Right kidney (tissue), 1 donor: ENCODE measurements at regions not wholly inside any gene's neighbourhood (a gene's known extent, or its start where the extent isn't known, plus 50 kb on each side); places are given as distances from the start of the nearest gene placed in this dataset.
A peak's percentile ranks its signal among the peaks of the same experiment; 100 is the strongest.
"Not testable (repeated sequence)": the region's sequence is repeated elsewhere in the genome, so short reads cannot be mapped to it uniquely, and the experiment has no call there.

Experiments used
- DNase-seq: peaks from one replicate; pipeline ENCODE4 v3.0.0-alpha.2; 2016

DNA sequence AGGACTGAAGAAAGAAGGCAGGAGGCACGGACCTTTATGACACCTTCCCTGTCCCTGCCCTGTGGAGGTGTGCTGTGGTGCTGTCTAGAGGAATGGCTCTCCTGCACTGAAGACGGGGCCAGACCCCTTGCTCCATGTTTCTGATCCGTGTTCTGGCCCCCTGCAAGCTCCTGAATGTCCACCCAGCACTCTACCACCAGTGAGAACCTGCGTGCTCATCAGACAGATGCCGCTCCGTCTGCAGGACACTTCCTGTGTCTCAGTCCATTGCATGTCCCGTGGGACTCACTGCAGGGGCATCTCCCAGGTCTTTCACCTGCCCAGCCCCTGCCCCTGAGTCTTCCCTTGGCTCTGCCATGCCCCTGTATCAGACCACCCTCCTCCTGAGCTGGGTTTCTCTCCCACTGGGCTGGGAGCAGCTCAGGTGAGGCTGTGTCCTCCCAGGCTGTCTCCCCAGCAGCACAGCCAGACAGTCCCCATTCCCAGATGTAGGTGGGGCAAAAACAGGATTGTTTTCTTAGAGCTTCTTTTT lies 278.3 kb upstream of the ZNF32 start:
- DNase-seq = no peak

DNA sequence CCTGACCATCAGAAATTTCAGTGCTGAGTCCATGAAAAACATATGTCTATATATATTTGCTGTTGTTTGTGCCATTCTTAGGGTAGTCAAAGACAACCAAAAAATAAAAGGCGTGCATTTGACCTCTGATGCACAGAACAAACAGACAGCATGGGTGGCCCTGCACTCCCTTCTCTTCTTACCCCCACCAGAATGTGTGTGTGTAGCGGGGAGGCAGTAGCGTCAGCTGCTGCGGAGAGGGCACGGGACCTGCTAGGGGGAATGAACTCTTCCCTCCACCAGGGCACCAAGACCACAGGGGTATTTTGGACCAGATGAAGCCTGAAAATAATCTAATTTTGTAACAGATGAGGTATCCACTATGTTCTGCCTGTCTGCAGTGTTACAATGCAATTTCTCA lies 277.7 kb upstream of the ZNF32 start:
- DNase-seq = no peak

- no peak for DNase-seq
Observed at GRCh38 chr10:43925793-43926192, 277.1 kb upstream of the ZNF32 start.

DNA sequence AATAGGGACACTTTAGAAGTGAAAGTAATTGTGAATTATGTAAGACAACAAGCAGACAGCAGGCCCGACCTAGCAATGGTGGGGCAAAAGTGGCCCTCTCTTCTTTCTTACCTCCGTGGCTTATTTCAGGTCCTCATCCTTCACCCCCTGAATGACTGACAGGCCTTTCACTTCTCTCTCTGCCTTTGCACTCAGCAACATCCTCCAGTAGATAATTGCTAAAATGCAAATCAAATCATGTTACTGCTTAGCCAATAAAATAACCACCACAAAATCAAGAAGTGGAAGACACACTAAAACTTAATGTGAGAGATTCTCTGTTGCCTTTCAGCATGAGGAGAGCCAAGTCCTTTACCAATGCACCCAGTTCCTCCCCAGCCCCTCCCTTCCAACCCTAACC lies 274.6 kb upstream of the ZNF32 start:
- DNase-seq = no peak

DNA sequence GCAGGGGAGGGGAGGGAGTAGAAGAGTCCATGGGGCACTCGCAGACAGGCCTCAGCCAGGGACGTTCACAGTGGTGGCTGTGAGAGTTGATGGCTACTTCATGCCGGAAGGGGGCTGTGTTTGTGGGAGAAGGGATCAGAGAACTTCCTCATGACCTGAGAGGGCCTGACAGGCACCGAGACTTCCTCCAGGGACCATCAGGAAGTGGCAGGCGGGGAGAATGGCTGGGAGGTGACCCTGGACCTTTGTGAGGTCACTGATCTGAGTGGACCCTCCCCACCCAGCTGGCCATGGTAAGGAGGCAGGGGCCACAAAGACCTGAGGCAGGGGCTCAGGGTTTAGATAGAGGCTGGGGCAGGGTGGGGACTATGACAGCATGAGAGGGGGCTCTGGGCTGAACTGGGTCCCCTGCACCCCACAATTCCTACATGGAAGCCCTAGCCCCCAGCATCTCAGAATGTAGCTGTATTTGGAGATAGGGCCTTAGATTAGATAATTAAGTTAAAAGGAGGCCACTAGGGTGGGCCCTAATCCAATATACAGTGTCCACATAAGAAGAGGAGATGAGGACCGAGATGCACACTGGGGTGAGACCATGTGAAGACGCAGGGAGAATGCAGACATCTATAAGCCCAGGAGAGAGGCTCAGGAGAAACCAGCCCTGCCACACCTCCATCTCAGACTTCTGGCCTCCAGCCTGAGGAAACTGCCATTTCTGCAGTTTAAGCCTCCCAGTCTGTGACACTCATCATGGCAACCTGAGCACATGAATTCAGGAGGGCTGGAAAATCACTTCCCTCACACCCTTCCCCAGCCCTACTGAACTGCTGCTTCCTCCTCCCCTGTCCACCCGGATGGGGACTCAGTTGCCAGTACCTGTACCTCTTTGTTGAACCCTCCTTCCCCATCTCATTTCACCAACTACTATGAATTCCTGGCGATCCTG lies 273.9 kb upstream of the ZNF32 start:
- DNase-seq = no peak

GRCh38 chr10:43921881-43922280 lies 273.2 kb upstream of the ZNF32 start:
- no peak for DNase-seq

- DNase-seq = no peak
Observed at GRCh38 chr10:43921478-43921877, 272.8 kb upstream of the ZNF32 start.

DNA sequence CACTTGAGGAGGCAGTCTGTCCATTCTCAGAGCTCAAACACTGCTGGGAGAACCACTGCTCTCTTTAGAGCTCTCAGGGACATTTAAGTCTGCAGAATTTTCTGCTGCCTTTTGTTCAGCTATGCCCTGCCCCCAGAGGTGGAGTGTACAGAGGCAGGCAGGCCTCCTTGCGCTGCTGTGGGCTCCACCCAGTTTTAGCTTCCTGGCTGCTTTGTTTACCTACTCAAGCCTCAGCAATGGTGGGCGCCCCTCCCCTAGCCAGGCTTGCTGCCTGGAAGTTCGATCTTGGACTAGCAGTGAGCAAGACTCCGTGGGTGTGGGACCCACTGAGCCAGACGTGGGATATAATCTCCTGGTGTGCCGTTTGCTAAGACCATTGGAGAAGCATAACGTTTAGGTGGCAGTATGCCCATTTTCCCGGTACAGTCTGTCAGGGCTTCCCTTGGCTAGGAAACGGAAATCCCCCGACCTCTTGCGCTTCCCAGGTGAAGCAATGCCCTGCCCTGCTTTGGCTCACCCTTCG lies 271.6 kb upstream of the ZNF32 start:
- DNase-seq = not testable (repeated sequence)

DNA sequence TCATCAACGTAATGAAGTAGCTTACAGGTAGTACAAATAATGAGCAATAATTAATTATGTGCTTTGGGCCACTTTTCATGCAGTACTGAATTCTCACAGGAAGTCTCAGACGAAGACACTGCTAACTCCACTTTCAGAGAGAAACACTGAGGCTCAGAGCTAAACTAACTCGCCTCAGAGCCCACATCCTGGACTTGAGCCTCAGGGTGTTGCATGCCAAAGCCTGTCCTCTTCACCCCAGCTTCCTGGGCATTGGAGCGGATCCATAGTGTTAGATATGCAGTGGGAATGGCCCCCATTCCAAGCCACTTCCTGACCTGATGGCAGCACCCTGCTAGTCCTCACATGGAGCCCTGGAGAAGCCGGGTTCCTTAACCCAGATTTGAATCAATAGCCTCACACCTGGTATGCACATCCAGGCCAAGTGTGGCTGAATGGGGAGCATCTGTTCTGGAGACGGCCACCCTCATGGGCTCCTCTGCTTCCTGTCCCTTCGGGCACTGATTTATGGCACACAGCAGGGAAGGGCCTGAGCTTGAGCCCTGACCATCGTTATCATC lies 265.1 kb upstream of the ZNF32 start:
- DNase-seq = no peak

DNA sequence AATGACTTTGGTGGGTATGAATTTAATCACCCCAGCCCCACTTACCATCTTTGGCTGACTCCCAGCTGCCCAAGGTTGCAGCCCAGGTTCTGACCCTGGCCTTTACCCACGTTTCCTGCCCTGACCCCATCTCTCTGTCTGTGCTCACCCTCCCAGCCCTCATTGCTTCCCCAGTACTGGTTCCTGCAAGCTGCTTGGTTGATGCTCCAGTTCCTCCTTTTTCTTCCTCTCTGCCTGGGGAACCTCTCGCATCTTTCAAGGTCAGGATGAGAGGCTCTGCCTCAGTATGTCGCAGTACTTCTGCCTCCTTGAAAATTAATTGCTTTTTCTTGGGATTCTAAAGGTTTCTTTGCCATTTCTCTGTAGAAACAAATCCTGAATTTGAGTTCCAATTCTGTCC lies 263.8 kb upstream of the ZNF32 start:
- no peak for DNase-seq

- peak; percentile 53 for DNase-seq
Observed at GRCh38 chr10:43906490-43906889, 257.8 kb upstream of the ZNF32 start.

DNA sequence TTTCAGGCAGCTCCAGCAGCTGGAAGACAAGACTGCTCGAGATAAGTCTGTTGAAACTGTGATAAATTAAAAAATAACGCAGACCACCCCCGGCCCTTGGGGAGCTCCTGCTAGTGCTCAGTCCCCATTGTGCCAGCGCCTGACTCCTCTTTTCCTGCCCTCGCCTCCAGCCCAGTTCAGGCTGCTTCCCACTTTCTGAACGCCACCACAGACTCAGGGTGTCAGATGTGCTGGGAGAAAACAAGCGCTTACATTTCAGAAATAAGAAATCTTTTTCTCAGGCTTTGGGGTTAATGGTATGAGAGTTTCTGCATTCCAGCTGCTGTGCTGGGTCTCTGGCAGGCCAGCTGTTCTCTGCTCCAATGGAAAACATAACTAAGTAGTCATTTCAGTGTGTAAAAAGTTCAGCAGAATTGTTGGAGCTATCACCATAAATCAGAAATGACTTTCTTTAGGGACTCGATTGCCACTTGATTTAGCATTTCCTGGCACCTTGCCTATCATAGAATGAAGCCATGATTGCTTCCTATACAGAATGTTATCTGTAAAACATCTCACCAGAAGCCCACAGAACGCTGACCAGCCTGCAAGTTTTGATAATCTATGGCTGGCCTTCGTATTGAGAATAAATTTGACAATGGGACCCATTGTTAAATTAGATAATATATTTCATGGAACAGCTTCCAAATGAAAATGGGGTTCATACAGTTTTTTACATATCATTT lies 257.0 kb upstream of the ZNF32 start:
- DNase-seq = peak; percentile 65

GRCh38 chr10:43904844-43905243 lies 256.2 kb upstream of the ZNF32 start:
- peak; percentile 37 for DNase-seq

DNA sequence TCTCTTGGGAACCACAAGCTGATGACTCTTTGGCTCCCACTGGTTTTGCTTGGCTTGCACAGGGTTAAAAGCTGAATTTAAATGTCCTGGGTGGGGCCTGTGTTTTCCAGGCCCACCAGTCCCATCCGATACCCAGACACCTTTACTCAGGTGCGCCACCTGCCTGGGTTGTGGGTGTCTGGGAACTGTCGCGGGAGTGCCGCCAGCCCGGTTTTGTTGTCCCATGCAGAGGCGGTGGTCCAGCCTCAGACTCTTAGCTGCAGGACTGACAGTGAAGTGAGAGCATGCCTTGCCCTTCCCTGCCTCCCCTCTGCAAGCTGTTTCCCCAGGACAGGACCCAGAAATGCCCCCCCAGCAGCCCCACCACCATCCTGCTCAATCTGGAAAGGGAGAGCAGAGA lies 255.6 kb upstream of the ZNF32 start:
- no peak for DNase-seq

GRCh38 chr10:43903451-43903850 lies 254.8 kb upstream of the ZNF32 start:
- DNase-seq = no peak

GRCh38 chr10:43902842-43903241 lies 254.2 kb upstream of the ZNF32 start:
- DNase-seq = no peak

- DNase-seq = no peak
Observed at GRCh38 chr10:43901744-43902504, 253.2 kb upstream of the ZNF32 start.

GRCh38 chr10:43901302-43901701 lies 252.6 kb upstream of the ZNF32 start:
- DNase-seq = no peak

DNA sequence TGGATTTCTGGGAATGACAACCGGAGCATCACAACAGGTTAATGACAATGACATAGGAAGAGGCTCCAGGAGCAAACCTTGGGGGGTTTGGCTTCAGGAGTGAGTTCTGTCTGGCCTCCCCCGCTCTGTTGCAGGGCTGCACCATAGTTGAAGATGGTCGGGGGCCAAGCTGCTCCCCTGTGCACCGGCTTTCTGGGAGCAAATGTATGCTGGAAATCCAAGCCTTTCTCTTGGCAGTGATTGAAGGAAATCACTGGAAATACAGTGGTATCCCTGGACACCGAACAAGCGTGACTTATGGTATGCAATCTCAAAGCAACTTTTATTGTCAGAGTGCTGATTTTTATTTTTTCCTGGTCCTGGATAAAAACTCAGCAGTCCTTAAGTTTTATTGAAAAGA lies 251.9 kb upstream of the ZNF32 start:
- no peak for DNase-seq

DNA sequence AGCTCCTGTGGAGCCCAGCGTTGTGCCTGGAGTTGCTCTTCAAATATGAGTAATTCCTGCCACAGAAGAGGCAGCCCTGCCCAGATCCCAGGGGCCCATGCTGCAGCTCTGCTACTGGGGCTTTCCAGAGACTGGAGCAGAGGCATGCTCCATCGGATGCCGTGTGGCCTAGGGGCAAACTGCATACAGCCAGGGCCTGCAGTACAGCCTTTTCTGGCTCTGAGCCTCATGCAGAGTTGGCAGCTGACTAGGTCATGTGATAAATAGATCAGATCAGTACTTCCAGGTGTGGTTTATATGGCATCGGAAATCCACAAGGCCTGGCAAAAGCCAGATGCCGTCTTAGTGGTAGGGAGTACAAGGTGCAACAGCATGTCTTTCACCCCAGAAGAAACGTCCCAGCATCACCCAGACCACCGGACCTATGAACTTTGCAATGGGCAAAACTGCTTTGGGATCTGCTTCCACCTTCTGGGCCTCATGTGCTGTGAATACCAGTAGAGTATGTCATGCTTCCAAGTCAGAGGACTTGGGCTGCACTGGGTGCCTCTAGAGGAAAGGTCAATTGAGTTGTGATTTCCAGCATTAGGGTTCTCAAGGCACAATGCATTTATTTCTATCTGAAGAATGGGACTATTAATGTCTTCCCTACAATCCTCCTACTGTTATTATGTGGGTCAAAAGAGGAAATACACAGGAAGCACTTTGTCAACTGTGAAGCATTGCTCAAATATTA lies 250.7 kb upstream of the ZNF32 start:
- DNase-seq = no peak

GRCh38 chr10:43898592-43898991 lies 249.9 kb upstream of the ZNF32 start:
- DNase-seq = no peak
